ENCODE measurements at regions not wholly inside any gene's neighbourhood (a gene's known extent, or its start where the extent isn't known, plus 50 kb on each side); places are given as distances from the start of the nearest gene placed in this dataset.

GRCh38 chr10:130751106-130751840 is 560.2 kb downstream of the TCERG1L start:
- Histone ChIP-seq H3K36me3 (ENCODE audit: control insufficient read depth, insufficient read depth, low read length) (no peaks in the 10 kb centered on the region), H3K27me3 (ENCODE audit: control insufficient read depth, insufficient read depth, low read length) (no peaks in the 10 kb centered on the region), H3K4me3 (ENCODE audit: low read depth, low read length) (no peak overlapping the region)
- no peak for TF ChIP-seq CTCF (IDR thresholded peaks at IDR 0.05; ENCODE audit: insufficient read depth, low read length, poor library complexity, severe bottlenecking)
- DNase-seq (ENCODE audit: low read depth): no peak

- TF ChIP-seq CTCF (IDR thresholded peaks at IDR 0.05; ENCODE audit: insufficient read depth, low read length, poor library complexity, severe bottlenecking): no peak
- DNase-seq (ENCODE audit: low read depth): no peak
- Histone ChIP-seq H3K36me3 (ENCODE audit: control insufficient read depth, insufficient read depth, low read length) (no peaks in the 10 kb centered on the region), H3K27me3 (ENCODE audit: control insufficient read depth, insufficient read depth, low read length) (no peaks in the 10 kb centered on the region), H3K4me3 (ENCODE audit: low read depth, low read length) (no peak overlapping the region)
These were observed 559.7 kb downstream of the TCERG1L start for GRCh38 chr10:130751851-130752250.

- DNase-seq (ENCODE audit: low read depth): no peak
- Histone ChIP-seq H3K4me3 (ENCODE audit: low read depth, low read length) (no peak overlapping the region), H3K36me3 (ENCODE audit: control insufficient read depth, insufficient read depth, low read length) (no peaks in the 10 kb centered on the region), H3K27me3 (ENCODE audit: control insufficient read depth, insufficient read depth, low read length) (no peaks in the 10 kb centered on the region)
- TF ChIP-seq CTCF (IDR thresholded peaks at IDR 0.05; ENCODE audit: insufficient read depth, low read length, poor library complexity, severe bottlenecking): no peak
These were observed 554.9 kb downstream of the TCERG1L start for GRCh38 chr10:130756651-130757050.

GRCh38 chr10:130757271-130757670 is 554.2 kb downstream of the TCERG1L start:
- H3K4me3 ChIP-seq (ENCODE audit: low read depth, low read length): no peak overlapping the region
- H3K27me3 ChIP-seq (ENCODE audit: control insufficient read depth, insufficient read depth, low read length): no peaks in the 10 kb centered on the region
- no peak for TF ChIP-seq CTCF (IDR thresholded peaks at IDR 0.05; ENCODE audit: insufficient read depth, low read length, poor library complexity, severe bottlenecking)
- H3K36me3 ChIP-seq (ENCODE audit: control insufficient read depth, insufficient read depth, low read length): no peaks in the 10 kb centered on the region
- no peak for DNase-seq (ENCODE audit: low read depth)

- no peak for DNase-seq (ENCODE audit: low read depth)
- no peak for TF ChIP-seq CTCF (IDR thresholded peaks at IDR 0.05; ENCODE audit: insufficient read depth, low read length, poor library complexity, severe bottlenecking)
- H3K27me3 ChIP-seq (ENCODE audit: control insufficient read depth, insufficient read depth, low read length): no peaks in the 10 kb centered on the region
- no peak overlapping the region for H3K4me3 ChIP-seq (ENCODE audit: low read depth, low read length)
- H3K36me3 ChIP-seq (ENCODE audit: control insufficient read depth, insufficient read depth, low read length): no peaks in the 10 kb centered on the region
These were observed 553.6 kb downstream of the TCERG1L start for GRCh38 chr10:130757821-130758489.
